Activated naive CD8-positive, alpha-beta T cell treated with anti-CD3 and anti-CD28 coated beads, Interleukin-2, amount 50 U/mL, for 24 hours (primary cell): ENCODE measurements at regions not wholly inside any gene's neighbourhood (a gene's known extent, or its start where the extent isn't known, plus 50 kb on each side); places are given as distances from the start of the nearest gene placed in this dataset.

Source experiments
- ATAC-seq: fragments of 150-1000 bp; cut with Tn5 transposase; one replicate; pipeline ENCODE4 v1.10.0; 2021
- DNase-seq: peaks from one replicate; pipeline ENCODE4 v3.0.0; 2021
- H3K27ac Mint-ChIP-seq: one replicate; pipeline ENCODE4 v1.8.0; 2021; ENCODE audit warnings: mild to moderate bottlenecking, mixed read lengths
- H3K27me3 Mint-ChIP-seq: one replicate; pipeline ENCODE4 v1.8.0; 2021; ENCODE audit warnings: mixed read lengths
- H3K36me3 Mint-ChIP-seq: one replicate; pipeline ENCODE4 v1.8.0; 2021; ENCODE audit warnings: low read depth, mixed read lengths
- H3K4me1 Mint-ChIP-seq: one replicate; pipeline ENCODE4 v1.8.0; 2021; ENCODE audit warnings: mixed read lengths
- H3K4me3 Mint-ChIP-seq: one replicate; pipeline ENCODE4 v1.8.0; 2021; ENCODE audit warnings: mild to moderate bottlenecking, moderate library complexity, mixed read lengths
- H3K9me3 Mint-ChIP-seq: one replicate; pipeline ENCODE4 v1.8.0; 2021; ENCODE audit warnings: mixed read lengths

GRCh38 chr1:59233444-59233843, 63.5 kb upstream of the FGGY start:
- H3K9me3 Mint-ChIP-seq, result no peaks in the 10 kb centered on the region
- H3K4me1 Mint-ChIP-seq, result no peaks in the 10 kb centered on the region
- H3K36me3 Mint-ChIP-seq, result no peaks in the 10 kb centered on the region
- no peak overlapping the region for H3K4me3 Mint-ChIP-seq
- H3K27me3 Mint-ChIP-seq, result no peaks in the 10 kb centered on the region
- H3K27ac Mint-ChIP-seq, result no peak overlapping the region
- DNase-seq (no peak), ATAC-seq (no peak)

- no peak overlapping the region for H3K27ac Mint-ChIP-seq
- H3K4me1 Mint-ChIP-seq, result no peaks in the 10 kb centered on the region
- no peaks in the 10 kb centered on the region for H3K9me3 Mint-ChIP-seq
- no peaks in the 10 kb centered on the region for H3K27me3 Mint-ChIP-seq
- no peaks in the 10 kb centered on the region for H3K36me3 Mint-ChIP-seq
- DNase-seq (no peak), ATAC-seq (no peak)
- H3K4me3 Mint-ChIP-seq, result no peak overlapping the region
Measured at GRCh38 chr1:59236721-59237545, 60.0 kb upstream of the FGGY start.

DNA sequence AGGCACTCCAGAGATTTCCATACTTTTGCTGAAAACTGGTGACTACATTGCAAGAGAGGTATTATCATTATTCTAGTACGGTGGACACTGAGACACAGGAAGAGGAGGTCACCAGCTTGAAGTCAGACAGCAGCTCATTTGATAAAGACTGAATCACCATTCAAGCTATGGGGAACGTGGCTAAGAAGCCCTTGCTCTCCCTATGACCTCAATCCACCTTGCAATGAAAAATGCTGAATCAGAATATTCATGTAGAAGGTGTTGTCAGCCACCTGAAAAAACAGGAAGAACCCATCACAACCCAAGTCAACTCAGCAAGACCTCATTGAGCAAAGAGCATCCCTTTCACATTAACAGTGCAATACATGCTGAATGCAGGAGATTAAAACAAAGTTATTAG, 59.0 kb upstream of the FGGY start:
- Mint-ChIP-seq H3K27ac (no peak overlapping the region), H3K4me3 (no peak overlapping the region), H3K9me3 (no peaks in the 10 kb centered on the region), H3K36me3 (no peaks in the 10 kb centered on the region), H3K4me1 (no peaks in the 10 kb centered on the region), H3K27me3 (no peaks in the 10 kb centered on the region)
- no peak for ATAC-seq
- no peak for DNase-seq

DNA sequence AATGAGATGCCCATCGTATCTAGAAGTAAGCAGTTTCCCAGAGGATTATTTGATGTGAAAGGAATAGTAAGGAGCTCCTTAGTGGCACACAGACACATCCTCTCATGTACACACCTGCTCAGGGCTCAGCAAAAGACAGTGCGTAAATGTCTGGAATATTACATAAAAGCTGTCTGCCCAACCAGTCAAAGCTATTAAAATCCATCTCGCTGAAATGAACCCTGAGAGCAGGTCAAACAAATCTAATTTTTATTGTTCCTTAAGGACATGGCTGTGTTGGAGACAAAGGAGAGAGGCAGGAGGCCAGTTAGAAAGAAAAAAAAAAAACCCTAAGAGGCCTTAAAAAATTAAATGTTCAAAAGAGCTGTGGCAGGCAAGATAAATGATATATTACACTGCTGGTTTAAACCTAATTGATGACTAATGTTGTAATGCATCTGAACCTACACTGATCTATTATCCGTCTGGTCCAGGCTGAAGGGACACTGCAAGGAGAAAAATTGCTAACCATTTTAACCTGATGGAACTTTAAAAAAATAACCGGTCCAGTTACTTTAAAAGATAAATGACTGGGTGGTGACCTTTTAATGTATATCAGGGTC, 58.5 kb upstream of the FGGY start:
- no peak for ATAC-seq
- H3K4me3 Mint-ChIP-seq, result no peak overlapping the region
- H3K4me1 Mint-ChIP-seq, result no peaks in the 10 kb centered on the region
- DNase-seq, result no peak
- H3K27ac Mint-ChIP-seq, result no peak overlapping the region
- no peaks in the 10 kb centered on the region for H3K9me3 Mint-ChIP-seq
- no peaks in the 10 kb centered on the region for H3K36me3 Mint-ChIP-seq
- H3K27me3 Mint-ChIP-seq, result no peaks in the 10 kb centered on the region

DNA sequence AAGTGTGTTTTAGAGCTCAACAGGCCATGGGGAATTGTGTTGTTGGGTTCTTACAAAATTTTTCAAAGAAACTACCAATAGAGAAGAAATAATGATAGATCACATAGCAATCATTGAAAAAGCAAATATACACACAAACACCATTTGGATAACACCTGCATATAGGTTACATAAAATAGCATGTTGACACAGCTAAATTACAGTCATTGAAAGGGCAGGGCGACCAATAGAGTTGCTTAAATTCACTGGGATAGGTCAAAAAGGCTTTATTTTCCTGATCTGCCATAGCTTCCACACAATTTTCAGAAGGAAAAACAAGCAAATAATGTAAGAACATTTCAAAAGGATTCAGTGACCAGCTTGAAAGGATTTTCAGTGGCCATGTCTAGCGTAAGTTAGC, 57.9 kb upstream of the FGGY start:
- Mint-ChIP-seq H3K27ac (no peak overlapping the region), H3K9me3 (no peaks in the 10 kb centered on the region), H3K36me3 (no peaks in the 10 kb centered on the region), H3K27me3 (no peaks in the 10 kb centered on the region), H3K4me1 (no peaks in the 10 kb centered on the region), H3K4me3 (no peak overlapping the region)
- DNase-seq (no peak), ATAC-seq (no peak)

DNA sequence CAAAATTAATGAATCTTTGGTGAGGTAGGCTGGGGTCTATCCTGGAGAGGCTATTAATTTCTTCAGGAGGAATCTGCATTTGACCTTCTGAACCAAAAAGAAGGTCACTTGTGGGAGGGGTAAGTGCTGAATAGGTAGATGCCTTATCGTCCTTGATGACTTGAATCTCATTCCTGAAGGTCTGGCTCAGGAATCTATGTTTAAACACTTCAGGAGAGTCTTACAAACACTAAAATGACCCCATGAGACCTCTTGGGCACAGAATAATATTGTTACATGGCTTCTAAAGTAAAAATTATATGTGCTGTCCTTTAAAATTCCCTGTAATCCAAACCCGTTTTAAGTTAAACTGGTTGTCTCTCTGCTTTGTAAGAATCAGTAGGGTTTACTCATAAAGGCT, 55.0 kb upstream of the FGGY start:
- H3K27me3 Mint-ChIP-seq, result no peaks in the 10 kb centered on the region
- no peak overlapping the region for H3K4me3 Mint-ChIP-seq
- H3K36me3 Mint-ChIP-seq, result no peaks in the 10 kb centered on the region
- DNase-seq (no peak), ATAC-seq (no peak)
- no peak overlapping the region for H3K27ac Mint-ChIP-seq
- H3K9me3 Mint-ChIP-seq, result peaks cover 12% of the 10 kb centered on the region
- no peaks in the 10 kb centered on the region for H3K4me1 Mint-ChIP-seq

- H3K9me3 Mint-ChIP-seq, result peaks cover 15% of the 10 kb centered on the region
- DNase-seq (no peak), ATAC-seq (no peak)
- H3K27ac Mint-ChIP-seq, result no peak overlapping the region
- no peaks in the 10 kb centered on the region for H3K36me3 Mint-ChIP-seq
- no peaks in the 10 kb centered on the region for H3K27me3 Mint-ChIP-seq
- H3K4me3 Mint-ChIP-seq, result no peak overlapping the region
- no peaks in the 10 kb centered on the region for H3K4me1 Mint-ChIP-seq
Measured at GRCh38 chr1:59242370-59242769, 54.5 kb upstream of the FGGY start.

DNA sequence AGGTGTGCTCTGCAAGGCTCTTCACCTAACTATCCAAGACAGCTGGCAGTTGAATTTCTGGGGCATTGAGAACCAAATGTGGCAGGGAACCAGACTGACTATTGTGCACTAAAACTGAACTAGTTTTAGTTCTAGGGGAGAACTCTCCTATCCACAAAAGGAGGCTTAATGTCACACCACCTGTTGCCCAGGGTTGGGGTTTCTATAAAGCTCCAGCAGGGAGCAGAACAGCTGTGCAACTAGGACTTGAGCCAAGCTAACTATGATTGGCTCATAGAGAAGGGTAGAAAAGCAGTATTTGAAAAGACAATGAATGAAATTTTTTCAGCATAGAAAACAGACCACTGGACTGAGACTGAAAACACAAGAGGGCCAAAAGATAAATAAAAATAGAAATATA, 53.3 kb upstream of the FGGY start:
- H3K36me3 Mint-ChIP-seq, result no peaks in the 10 kb centered on the region
- H3K27ac Mint-ChIP-seq, result no peak overlapping the region
- peaks cover 15% of the 10 kb centered on the region for H3K9me3 Mint-ChIP-seq
- no peak overlapping the region for H3K4me3 Mint-ChIP-seq
- no peaks in the 10 kb centered on the region for H3K4me1 Mint-ChIP-seq
- no peak for ATAC-seq
- no peaks in the 10 kb centered on the region for H3K27me3 Mint-ChIP-seq
- DNase-seq, result no peak

GRCh38 chr1:59243978-59244377, 52.9 kb upstream of the FGGY start:
- Mint-ChIP-seq H3K27me3 (no peaks in the 10 kb centered on the region), H3K36me3 (no peaks in the 10 kb centered on the region), H3K4me1 (no peaks in the 10 kb centered on the region), H3K27ac (no peak overlapping the region), H3K9me3 (peaks cover 15% of the 10 kb centered on the region), H3K4me3 (no peak overlapping the region)
- ATAC-seq, result no peak
- no peak for DNase-seq

DNA sequence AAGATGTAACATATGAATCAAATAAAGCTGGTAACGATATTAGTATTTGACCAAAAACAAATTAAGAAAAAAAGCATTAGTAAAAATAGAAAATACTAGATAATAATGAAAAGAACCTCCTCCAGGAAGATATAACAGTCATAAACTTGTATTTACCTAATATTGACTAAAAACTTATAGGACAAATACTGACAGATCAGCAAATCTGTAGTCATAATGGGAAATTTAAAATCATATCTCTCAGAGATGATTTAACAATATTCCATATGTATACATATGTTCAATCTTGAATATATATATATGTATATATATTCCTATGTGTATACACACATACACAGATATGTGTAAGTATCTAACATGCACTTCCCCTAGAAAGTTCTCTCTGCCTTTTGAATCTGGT, 52.0 kb upstream of the FGGY start:
- Mint-ChIP-seq H3K9me3 (peaks cover 15% of the 10 kb centered on the region), H3K27ac (no peak overlapping the region), H3K4me3 (no peak overlapping the region), H3K36me3 (no peaks in the 10 kb centered on the region), H3K4me1 (no peaks in the 10 kb centered on the region), H3K27me3 (no peaks in the 10 kb centered on the region)
- no peak for DNase-seq
- no peak for ATAC-seq
